Muscle of back (tissue), 3 donors: ENCODE measurements at regions not wholly inside any gene's neighbourhood (a gene's known extent, or its start where the extent isn't known, plus 50 kb on each side); places are given as distances from the start of the nearest gene placed in this dataset.
"Not testable (repeated sequence)": the region's sequence is repeated elsewhere in the genome, so short reads cannot be mapped to it uniquely, and the experiment has no call there.

Experiments
- DNase-seq, 3 donors: peaks; one replicate each; pipeline versions ENCODE4 v3.0.0 to v3.0.0-alpha.2; 2013

DNA sequence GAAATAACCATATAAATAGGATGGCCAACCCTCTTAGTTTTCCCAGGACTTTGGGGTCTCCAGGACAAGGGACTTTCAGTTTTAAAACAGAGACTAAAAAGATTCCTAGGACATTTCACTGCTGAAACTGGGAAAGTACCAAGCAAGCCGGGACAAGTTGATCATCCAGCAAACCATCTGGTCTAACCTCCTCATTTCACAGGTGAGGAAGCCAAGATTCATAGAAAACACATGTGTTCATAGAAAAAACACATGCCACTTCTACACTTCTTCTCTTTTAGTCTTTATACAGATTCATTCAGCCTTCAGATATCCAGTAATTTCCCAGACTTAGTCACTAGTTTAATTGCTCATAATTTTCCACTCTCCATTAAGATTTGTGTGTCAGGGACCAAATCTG is 165.6 kb upstream of the CCDC54 start:
- DNase-seq: no peak

DNA sequence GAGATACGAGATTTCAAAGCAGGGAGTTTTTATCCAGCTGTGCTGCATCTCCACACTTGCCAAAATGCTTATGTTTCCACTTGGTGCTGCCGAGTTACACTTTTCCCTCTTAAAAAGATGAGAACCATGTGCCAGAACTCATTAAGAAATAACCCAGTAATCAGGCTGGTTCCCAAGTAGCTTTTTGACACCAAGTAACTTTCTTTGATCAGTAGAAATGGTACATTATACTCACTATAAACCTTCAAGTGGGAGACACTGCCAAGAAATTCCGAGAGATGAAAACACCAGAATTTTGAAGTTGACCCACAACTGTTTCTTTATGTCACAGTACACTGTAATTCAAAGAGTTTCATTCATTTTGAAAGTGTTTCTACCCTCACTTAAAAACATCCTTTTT is 164.6 kb upstream of the CCDC54 start:
- DNase-seq: no peak

DNA sequence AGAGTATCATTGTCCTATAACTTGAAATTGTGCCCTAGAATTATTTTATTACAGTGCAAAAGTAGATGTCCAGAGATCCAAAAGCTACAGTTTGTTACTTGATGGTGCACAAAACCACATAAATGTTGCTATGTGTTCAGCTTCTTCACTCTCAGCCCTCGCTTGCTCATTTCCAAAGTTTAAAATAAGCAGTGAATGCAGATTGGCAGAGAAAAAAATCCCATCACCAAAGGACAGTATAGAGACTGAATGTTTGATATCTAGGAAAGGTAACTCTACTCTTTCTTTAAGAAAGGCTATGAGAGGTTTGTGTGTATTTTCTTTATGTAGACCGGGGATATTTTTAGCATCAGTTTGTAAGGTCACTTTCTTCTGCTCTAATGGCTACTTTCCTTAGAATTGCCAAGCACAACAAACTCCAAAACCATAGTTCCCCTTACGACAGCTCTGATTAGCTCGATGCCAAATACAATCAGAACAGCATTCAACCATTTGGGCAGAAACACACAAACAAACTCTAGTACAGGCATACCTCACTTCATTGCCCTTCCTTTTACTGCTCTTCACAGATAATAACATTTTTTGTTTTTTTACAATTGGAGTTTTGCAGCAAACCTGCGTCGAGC is 164.1 kb upstream of the CCDC54 start:
- DNase-seq: no peak

DNA sequence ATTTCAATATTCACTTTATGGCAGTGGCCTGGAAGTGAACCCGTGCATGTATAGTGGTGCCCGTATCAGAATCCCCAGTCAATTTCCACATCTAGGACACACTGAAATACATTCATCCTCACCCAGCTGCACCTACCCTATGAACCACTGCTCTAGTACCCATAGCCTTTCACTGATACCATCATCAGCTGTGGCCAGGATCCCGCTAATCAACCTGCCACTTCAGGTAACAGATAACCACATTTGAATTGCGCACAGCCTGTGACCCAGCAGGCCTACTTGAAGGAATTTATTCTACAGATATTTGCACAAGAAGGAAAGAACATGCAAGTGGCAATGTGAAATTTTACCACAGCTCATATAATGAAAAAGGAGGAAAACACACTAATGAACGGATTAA is 161.0 kb upstream of the CCDC54 start:
- DNase-seq: no peak

DNA sequence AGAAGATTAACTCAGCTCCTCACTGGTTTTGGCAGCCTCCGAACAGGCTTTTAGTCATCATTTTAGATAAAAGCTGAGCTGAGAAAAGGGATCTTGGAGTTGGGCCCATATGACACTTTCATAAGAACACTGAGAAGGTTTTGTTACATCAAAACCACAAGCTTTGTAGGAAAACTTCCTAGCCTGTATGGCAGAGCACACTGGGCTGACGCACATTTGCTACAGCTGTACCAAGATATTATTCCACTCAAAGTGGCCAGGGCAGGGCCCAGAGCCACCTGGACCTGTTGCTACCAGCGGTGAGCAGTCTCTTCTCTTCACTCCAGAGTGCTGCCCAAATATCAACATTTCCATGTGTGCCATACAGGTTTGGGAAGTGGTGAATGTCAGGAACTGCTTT is 160.5 kb upstream of the CCDC54 start:
- DNase-seq: no peak

DNA sequence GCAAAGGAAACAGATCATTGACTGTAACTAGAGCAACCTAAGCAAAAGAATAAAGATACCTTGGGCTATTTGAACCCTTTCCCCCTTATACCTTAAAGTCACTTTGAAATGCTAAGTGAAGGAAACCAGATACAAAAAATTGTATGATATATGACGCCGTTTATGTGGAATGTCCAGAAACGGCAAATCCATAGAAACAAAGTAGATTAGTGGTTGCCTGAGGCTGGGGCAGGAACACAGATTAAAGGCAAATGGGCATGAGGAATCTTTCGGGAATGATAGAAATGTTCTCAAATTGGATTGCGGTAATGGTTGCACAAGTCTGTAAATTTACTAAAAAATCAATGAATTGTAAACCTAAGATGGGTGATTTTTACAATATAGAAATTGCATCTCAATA is 160.1 kb upstream of the CCDC54 start:
- DNase-seq: no peak

DNA sequence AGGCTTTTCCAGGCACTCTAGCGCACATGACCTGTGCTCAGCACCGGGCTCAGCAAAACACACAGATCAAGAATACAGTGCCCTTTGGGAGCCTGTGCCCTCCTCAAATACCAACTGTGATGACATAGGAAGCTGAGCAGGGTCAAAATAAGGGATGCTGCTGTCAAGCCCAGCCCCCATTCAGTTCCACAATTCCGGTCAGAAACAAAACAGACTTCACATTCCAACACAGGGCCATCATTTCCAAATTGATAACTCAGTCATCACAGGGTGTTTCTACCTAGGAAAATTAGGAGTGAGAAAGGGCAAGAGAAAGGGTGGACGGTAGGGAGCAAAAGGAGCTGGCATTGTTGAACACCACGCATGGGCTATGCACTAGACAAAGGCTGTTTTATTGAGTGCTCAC is 158.4 kb upstream of the CCDC54 start:
- no peak for DNase-seq

DNA sequence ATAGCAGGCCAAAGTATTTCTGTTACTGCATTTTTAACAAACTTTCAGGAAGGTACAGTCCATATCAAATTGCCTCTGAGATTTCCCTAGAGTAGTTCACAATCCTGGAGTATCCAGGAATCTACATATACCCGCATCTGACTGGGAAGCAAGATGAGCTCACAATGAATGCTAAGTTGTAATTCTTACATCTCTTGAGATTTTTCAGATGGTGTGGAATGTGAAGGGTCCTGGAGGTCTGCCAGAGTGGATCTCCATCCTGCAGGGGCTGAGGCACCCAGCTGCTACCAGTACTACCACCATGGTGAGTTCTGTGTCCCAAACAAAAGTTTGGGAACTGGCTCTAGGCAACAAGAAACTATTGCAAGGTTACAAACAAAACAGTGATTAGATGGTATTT is 156.7 kb upstream of the CCDC54 start:
- no peak for DNase-seq

DNA sequence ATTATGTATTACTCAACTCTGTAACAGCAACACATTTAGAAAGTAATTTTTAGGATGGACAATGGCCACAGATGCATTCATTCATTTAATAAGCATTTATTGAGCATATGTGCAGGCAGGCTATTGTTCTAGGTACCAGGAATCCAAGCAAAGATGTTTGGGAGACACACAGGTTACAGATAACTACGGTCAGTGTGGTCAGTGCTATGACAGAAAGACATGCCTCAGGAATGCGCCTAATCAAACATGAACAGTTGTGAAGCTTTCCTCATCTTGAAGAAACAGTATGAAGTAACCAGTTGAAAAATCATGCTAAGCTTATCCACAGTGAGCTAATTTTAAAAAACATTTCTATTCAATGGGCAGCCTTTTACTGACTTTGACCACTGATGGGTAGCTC is 155.4 kb upstream of the CCDC54 start:
- DNase-seq: no peak

DNA sequence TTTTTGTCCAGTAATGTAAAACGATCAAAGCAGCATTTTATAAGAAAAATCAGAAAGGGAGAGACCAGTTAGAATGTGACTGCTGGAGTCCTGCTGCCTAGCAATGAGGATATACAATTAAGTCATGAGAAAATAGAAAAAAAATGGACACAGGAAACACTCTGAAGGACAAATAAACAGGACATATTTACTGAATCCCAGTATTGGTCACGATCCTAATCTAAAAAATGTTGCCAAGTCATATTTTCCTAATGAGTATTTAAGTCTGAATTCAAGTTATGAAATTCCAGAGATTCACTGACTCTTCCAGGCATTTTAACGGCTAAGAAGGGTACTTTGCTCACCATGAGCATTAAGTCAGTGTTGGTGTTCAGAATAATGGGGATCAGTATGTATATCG is 154.3 kb upstream of the CCDC54 start:
- peak in 1 of 3 donors; percentile 33 for DNase-seq

DNA sequence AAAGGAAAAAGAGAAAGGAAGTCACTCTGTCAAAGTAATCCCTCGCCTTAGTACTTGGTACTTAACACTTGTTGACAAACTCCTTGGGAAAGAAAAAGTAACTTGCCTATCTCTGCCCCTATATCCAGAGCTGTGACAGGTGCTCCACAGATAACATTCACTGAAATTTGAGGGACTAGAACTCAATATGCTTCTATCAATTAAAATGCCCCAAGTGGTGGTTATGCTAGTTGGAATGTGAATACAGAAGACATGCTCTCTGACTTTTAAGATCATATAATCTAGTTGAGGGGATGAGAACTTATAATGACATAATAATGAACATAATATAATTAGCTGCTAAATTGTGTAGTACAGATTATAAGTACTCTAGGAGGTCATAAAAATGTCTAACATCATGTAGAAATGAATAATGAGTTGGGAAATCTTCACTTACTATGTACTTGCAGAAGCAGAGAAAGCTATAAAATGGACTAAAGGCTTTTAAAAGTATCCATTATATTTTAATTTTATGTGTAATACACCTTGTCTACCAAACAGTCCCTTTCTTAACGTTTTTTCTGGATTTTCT is 153.1 kb upstream of the CCDC54 start:
- no peak for DNase-seq

DNA sequence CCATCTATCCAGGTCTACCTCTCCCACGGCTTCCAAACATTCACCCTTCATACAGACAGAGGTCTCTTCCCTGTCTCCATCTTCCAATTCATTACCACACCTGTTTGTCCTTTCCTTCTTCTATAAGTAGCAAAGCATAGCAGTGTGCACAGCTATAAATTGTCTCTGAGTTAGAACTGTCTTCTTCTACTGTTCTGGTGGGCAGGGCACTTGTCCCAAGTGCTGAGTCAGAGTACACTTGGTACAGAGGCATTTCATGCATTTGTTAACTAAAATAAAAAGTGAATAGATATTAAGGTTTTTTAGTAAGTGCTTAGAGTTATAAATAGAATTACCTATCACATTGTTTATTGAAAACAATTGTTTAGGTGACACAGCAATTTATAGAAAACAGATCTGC is 150.1 kb upstream of the CCDC54 start:
- no peak for DNase-seq

DNA sequence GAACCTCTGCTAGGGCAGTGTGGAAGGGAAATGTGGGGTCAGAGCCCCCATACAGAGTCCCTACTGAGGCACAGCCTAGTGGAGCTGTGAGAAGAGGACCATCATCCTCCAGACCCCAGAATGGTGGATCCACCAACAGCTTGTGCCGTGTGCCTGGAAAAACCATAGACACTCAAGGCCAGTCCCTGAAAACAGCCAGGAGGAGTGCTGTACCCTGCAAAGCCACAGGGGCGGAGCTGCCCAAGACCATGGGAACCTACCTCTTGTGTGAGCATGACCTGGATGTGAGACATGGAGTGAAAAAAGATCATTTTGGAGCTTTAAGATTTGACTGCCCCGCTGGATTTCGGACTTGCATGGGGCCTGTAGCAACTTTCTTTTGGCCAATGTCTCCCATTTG is 143.4 kb upstream of the CCDC54 start:
- not testable (repeated sequence) for DNase-seq

DNA sequence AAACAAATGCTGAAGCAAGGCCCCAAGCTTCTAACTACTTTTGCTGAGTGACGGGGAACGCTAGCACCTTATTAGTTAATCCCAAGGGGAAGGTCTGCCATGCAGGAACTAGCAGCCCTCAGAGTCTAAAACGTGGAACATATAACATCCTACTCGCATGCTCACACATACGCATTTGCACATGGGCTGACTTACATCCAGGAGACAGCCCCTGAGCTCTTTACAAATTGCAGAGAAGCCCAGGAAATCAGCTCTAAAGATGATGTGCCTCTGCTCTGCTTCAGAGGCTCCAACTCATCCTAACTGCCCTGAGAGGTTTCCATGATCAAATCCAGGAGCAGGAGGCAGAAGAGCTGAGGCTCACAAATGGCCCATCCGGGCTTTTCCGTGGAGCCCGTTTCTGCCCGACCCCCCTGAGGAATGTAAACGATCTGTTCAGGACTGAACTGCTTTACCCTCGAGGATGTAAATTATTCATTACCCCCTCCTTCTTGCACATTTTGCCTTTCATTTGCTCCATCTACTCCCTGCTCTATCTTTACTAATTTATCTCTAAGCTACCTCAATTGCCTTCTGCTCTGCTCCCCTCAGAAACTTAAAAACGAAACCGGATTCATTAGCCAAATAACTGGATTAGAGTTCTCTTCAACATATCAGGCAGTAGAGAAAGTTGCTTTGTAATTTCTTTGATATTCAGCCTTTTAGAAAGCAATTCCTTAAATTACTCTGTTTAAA is 141.9 kb upstream of the CCDC54 start:
- peak in 1 of 3 donors; percentile 82 for DNase-seq

DNA sequence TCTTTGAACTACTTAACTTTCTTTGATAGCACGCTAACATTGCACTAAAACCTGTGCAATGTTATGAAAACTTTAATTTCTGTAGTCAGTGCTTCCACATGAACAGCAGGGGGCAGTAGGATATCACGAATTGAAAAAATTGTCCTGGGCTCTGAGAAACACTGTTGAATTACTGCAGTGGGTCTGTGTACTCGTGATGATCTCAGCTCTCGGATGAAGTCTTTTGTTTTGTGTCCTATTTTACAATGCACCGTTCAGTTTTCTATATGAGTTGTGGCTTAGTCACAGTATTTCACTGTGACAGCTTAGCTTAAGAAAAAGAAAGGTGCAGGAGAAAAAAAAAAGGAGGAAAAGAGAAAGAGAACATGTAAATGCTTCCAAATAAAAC is 141.3 kb upstream of the CCDC54 start:
- DNase-seq: peak; percentile 86 to 94 (median 87)

DNA sequence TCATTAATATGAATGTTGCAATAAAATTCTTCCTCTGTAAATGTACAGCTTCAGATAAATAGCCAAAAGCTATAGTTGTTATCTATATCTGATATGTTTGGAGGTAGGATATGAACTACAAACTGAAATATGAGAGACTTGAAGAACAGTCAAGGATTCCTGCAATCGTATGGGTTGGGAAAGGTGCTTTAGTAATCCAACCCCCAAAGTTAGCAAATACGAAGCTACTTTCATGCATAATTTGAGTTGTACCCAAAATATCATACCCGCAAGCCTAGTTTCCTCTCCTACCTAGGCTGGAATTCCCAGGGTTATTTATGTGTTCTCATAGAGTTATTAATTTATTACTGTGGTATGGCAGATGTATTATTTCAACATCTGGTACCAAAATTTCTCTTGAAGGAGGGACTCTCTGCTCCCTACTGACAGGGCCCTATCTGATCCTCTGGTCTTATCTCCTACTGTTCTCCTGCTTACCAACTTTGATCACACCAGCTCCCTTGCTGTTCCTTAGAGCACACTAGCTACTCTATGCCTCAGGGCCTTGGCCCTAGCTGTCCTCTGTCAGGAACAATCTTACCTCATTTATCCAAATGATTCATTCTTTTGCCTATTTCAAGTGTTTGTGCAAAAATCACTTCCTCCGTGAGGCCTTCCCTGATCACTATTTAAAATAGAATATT is 140.4 kb upstream of the CCDC54 start:
- no peak for DNase-seq

DNA sequence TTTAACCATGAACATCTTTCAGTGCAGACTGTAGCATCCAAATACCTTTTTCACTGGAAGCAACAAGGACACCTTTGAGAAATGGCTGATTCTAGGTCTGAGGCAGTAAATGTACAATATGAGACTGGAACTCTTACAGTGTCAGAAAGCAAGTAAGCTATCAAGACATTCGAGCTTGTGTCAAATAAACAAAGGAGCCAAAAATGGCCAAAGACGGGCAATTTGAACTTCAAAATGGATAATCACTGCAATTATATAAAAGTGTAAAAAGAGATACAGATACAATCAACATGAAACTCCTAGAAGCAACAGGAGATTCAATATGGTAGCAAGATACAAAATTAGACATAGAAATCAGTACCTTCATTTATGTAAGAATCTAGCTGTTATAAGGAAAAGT is 138.5 kb upstream of the CCDC54 start:
- no peak for DNase-seq

DNA sequence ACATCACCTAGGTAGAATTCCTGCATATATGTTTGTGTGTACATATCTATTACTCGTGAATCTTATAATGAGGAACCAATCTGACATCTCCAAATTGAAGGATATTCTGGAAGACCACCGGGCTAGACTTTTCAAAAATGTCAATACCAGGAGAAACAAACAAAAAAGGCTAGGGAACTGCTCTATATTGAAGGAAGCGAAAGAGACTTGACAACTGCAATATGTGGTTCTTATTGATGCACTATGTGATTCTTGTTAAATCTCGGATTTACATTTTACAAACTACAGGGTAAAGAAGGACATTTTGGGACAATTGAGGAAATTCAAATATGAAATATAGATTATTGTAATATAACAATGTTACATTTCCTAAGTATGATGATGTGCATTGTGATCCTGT is 137.5 kb upstream of the CCDC54 start:
- no peak for DNase-seq

DNA sequence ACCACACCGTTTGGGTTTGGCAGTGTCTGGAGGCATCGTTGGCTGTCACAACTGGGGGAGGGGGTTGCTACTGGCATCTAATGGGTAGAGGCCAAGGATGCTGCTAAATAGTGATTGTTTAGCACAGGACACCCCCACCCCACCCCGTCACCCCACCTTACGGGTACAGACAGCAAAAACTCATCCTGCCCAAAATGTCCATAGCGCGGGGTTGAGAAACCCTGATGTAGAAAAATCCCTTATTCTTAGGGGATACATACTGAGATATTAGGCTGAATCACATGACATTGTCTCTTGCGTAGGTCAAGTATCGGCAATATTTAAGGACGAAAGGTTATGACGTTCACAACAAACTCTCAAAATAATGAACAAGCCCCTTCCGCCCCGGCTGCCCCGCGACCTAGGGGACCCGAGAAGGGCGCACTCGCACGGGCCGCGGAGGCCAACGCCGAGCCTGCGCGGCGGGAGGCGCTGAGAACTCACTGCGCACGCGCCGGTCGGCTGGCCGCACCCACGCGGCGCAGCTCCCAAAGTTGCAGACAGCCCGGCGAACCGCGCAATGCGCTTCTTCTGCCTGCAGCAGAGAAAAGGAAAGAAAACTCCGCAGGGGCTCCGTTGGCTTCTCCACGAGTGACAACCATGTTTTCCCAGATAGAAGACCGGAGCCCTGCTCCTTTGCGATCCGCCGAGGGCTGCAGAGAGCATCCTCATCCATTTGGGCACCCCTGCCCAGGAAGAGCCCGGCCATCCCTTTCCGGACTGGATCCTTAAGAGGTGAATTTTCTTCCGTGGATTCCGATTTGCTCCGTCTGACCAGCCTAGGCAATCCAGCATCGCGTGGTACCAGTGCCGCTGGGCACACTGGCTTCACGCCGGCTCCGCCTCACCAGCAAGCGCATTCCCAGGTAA is 136.8 kb upstream of the CCDC54 start:
- DNase-seq: peak; percentile 81 to 96 (median 91)

DNA sequence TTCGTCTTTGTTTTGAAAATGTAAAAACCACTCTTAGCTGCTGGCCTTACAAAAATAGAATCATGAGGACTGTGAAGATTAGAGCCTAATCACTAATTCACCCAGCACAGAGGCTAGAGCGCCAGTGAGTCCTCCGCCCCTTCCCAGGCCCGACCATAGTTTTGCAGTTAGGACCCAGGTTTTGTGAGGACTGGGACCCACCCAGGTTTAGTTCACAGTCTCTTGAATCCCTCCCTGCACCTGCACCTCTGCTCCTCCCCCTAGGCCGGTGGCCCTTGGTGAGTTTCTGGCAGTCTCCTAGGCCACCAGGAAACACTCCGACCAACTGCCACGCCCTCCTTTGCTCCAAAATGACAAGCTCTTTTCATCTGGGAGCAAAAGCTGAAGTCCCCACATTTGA is 136.0 kb upstream of the CCDC54 start:
- peak; percentile 33 to 78 (median 42) for DNase-seq

DNA sequence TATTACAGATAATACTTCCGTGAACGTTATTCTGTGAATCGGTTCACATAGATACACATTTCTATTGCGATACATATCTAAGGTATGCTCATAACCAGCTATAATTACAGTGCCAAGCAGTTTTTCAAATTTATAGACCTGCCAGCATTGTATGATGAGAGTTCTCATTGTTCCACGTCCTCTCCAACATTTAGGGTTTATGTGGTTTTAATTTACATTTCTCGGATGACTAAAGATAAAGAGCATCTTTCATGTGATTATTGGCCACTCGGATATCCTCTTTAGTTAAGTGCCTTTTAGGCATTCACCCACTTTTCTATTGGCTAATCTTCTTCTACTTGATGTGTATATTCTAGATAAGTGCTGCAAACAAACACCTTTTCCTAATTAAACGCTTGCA is 134.7 kb upstream of the CCDC54 start:
- DNase-seq: no peak

DNA sequence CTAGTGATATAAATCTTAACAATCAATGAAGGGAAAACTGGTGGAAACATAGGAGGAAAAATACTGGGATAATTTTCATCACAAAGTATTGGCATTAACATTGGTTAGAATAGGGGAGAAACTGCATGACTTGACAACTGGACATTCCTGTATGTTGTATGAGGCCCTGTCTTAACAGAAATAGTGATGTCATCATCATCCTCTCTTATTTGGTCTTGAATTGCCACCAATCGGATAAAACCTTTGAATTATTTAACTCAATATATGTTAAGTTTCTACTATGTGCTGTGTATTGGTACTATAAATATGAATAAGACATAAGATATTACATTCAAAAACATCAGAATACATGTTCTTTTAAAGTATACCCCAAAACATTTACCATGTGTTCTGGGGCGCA is 130.1 kb upstream of the CCDC54 start:
- no peak for DNase-seq
